HG03139 (cell line): ENCODE measurements at regions not wholly inside any gene's neighbourhood (a gene's known extent, or its start where the extent isn't known, plus 50 kb on each side); places are given as distances from the start of the nearest gene placed in this dataset.

Experiments
- ATAC-seq: cut with Tn5 transposase; IDR thresholded peaks from one replicate; pipeline ENCODE4 v1.9.1; 2021; ENCODE audit not compliant: unreplicated experiment

DNA sequence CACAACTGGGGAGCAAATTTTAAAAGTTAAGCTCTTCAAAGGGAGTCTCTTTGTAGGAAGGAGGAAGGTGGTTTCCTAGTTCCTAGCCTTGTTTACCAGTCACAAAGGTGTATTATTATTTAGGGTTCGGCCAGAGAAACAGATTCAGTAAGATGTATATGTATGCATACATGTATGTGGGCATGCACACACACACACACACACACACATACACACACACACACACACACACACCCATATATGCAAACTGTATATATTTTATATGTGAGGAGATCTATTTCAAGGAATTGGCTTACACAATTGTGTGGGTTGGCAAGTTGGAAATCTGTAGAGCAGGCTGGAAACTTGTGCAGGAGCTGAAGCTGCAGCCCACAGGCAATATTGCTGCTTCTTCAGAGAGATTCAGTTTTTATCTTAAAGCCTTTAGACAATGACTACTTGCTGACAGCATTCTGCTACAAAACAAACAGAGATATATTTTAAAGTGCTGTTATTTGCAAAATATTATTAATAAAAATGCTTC is 75.3 kb upstream of the DNAH5 start:
- ATAC-seq = no peak

- ATAC-seq = no peak
Observed at GRCh38 chr5:14017904-14018303, 73.4 kb upstream of the DNAH5 start.

- no peak for ATAC-seq
Observed at GRCh38 chr5:14016549-14016948, 72.1 kb upstream of the DNAH5 start.

DNA sequence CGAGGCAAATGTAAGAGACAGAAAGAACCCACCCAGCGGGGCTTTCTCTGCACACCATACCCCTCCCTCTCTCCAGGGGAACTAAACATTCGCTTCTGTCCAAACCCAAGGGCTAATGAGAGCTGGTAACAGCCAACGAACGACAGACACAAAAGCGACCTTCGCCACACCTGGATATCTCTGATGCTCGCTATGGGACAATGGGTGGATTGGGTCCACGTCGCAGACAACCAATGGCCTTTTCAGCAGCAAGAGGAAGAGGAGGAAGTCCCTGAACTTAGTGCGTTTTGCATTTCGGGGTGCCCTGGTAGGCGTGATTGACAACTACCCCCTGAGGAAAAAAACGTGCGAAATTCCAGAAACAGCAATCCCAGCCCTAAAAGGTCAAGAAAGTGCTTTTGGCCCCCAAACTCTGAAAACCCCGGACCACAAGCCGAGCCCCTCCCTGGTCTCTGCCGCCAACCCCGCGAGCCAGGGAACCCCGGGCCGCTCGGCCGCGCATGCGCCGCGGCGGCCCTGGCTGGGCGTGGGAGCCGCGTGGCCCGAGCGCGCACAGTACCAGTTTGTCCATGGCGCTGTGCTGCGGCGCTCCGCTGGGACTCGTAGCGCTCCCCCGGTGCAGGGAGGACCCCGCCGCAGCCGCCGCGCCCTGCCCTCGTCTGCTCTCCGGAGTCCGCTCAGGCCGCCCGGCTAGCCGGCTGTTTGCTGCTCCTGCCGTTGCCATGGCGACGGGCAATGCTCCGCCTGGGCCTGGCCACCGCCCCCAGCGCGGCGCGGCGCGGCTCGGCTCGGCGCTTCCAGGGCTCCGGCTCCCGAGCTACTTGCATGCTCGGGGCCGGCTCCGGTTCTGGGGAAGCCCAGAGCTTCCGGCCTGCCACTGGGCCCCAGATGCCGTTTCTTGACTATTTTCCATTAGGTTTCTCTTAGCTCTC is 66.9 kb upstream of the DNAH5 start:
- peak; percentile 90 for ATAC-seq

DNA sequence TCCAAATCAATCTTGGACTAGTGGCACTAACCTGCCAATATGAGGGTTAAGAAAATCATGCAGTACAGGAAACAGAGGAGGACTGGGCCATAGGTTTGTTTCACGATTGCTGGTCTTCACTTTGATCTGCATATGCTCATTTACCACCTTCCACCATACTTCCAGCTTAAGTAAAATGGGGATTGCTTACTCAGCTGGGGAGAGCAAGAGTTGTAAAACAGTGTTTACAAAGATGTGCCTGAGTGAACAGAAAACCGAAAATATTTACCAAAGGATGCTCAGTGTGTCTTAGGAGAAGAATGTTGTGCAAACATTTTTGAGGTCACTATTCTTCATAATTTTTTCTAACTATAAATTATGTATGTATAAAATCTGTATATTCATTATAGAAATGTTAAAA is 65.1 kb upstream of the DNAH5 start:
- ATAC-seq = no peak

- no peak for ATAC-seq
Observed at GRCh38 chr5:14008819-14009311, 64.4 kb upstream of the DNAH5 start.

GRCh38 chr5:14006823-14007520 is 62.5 kb upstream of the DNAH5 start:
- no peak for ATAC-seq

DNA sequence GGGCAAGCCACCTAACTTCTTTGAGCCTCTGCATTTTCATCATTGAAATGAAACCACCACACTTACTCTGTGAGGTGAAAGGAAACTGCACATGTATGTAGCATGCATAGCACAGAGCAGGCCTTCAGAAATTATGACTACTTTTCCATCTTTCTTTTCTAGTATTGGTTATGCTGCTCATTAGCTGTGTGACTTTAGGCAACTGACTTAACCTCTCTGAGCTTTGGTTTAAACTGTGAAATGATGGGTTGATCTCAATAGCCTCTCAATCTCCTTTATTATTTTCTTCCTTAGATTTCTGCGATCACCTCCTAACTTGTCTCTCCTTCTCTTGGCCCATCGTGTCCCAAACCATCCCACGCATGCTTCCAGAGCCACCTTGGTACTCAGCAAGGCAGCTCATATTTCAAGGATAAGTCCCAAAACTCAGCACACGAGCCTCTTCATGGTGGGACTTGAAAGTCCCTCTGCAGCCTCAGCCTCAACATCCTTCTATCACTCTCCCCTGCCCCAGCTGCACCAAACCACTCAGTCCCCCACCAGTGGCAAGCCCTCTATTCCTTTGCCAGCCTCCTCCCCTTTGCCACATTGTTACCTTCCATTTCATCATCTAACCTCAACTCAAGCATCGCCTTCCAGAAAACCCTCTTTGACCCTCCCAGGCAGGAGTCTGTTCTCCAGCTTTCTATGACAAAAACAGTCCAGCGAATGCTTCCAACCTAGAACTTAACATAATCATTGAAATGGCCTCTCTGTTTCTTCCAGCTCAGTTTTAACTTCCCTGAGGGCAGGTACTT is 60.3 kb upstream of the DNAH5 start:
- ATAC-seq = no peak

- no peak for ATAC-seq
Observed at GRCh38 chr5:14003936-14004335, 59.4 kb upstream of the DNAH5 start.

DNA sequence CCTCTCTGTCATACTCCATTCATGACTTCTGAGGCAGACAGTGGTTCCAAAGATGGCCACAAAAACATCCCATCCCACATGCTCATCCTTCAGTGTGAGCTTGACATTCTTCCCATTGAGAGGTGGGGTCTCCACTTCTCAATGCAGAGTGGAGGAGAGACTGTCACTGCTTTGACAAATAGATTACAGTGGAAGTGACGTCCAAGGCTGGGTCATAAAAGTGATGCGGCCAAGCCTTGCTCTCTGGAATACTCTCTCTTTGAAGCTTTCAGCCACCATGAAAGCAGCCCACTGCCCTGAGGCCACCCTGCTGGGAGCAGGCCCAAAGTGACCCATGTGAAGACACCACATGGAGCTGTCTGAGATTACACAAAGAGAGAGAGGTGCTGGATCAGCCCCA is 59.0 kb upstream of the DNAH5 start:
- ATAC-seq = no peak

DNA sequence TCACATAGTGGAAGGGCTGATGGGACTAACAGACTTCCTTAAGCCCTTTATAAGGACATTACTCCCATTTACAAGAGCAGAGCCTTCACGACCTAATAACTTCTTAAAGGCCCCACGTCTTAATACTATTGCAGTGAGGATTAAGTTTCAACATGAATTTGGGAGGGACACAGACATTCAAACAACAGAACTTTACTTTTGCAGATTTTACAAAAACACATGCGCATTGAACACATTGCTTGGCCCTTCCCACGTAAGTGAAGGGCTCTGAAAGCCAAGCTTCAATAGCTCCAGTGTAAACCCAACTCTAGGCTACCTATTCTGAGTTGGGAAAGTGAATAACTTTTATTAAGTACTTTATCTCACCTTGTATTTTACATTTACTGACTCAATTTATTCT is 53.8 kb upstream of the DNAH5 start:
- ATAC-seq = no peak

- ATAC-seq = no peak
Observed at GRCh38 chr5:13997514-13997913, 53.0 kb upstream of the DNAH5 start.

GRCh38 chr5:13994621-13995253 is 50.2 kb upstream of the DNAH5 start:
- ATAC-seq = no peak
